ACHN (cell line): ENCODE measurements at regions not wholly inside any gene's neighbourhood (a gene's known extent, or its start where the extent isn't known, plus 50 kb on each side); places are given as distances from the start of the nearest gene placed in this dataset.
"Not testable (repeated sequence)": the region's sequence is repeated elsewhere in the genome, so short reads cannot be mapped to it uniquely, and the experiment has no call there.

Source experiments
- DNase-seq: peaks from one replicate; pipeline ENCODE4 v3.0.0-alpha.2; 2015
- in situ Hi-C: cut with HindIII; loops from 2 replicates; pipeline ENCODE4 v1.10.0; 2017; ENCODE audit warnings: low sequenced_read_pairs, low pct_ligation_motif_present, low pct_unique_long_range_greater_than_20kb

- in situ Hi-C loops, result no loop called here
- no peak for DNase-seq
Measured at GRCh38 chr2:138389063-138389462, 112.5 kb upstream of the SPOPL start.

GRCh38 chr2:138390316-138390945 lies 111.1 kb upstream of the SPOPL start:
- in situ Hi-C loops, result no loop called here
- DNase-seq, result no peak

- peak; percentile 30 for DNase-seq
- in situ Hi-C loops, result no loop called here
Measured at GRCh38 chr2:138391946-138392345, 109.6 kb upstream of the SPOPL start.

GRCh38 chr2:138395565-138396306 lies 105.8 kb upstream of the SPOPL start:
- peak; percentile 34 for DNase-seq
- in situ Hi-C loops, result no loop called here

GRCh38 chr2:138396843-138397242 lies 104.7 kb upstream of the SPOPL start:
- in situ Hi-C loops, result no loop called here
- no peak for DNase-seq

- in situ Hi-C loops, result no loop called here
- DNase-seq, result no peak
Measured at GRCh38 chr2:138403431-138403927, 98.1 kb upstream of the SPOPL start.

- DNase-seq, result no peak
- in situ Hi-C loops, result no loop called here
Measured at GRCh38 chr2:138414014-138414413, 87.6 kb upstream of the SPOPL start.

GRCh38 chr2:138415985-138416384 lies 85.6 kb upstream of the SPOPL start:
- DNase-seq, result no peak
- in situ Hi-C loops, result no loop called here

- DNase-seq, result no peak
Measured at GRCh38 chr2:138418453-138418852, 83.1 kb upstream of the SPOPL start.

GRCh38 chr2:138421315-138421970 lies 80.1 kb upstream of the SPOPL start:
- in situ Hi-C loops, result no loop called here
- peak; percentile 67 for DNase-seq

More at GRCh38 chr2:138418453-138418852, 83.1 kb upstream of the SPOPL start:
- in situ Hi-C loops, result no loop called here

- peak; percentile 67 for DNase-seq
Measured at GRCh38 chr2:138421971-138422335, 79.6 kb upstream of the SPOPL start.

GRCh38 chr2:138423198-138423597 lies 78.4 kb upstream of the SPOPL start:
- in situ Hi-C loops, result no loop called here
- no peak for DNase-seq

More at GRCh38 chr2:138421971-138422335, 79.6 kb upstream of the SPOPL start:
- in situ Hi-C loops, result no loop called here

GRCh38 chr2:138423745-138424144 lies 77.8 kb upstream of the SPOPL start:
- in situ Hi-C loops, result no loop called here
- DNase-seq, result no peak

GRCh38 chr2:138424436-138425140 lies 77.0 kb upstream of the SPOPL start:
- no peak for DNase-seq
- in situ Hi-C loops, result no loop called here

- in situ Hi-C loops, DNase-seq: not testable (repeated sequence)
Measured at GRCh38 chr2:138426116-138426515, 75.5 kb upstream of the SPOPL start.

GRCh38 chr2:138428710-138429440 lies 72.7 kb upstream of the SPOPL start:
- DNase-seq, result no peak
- in situ Hi-C loops, result no loop called here

GRCh38 chr2:138430181-138430580 lies 71.4 kb upstream of the SPOPL start:
- no peak for DNase-seq
- in situ Hi-C loops, result no loop called here

GRCh38 chr2:138432971-138433370 lies 68.6 kb upstream of the SPOPL start:
- in situ Hi-C loops, result no loop called here
- no peak for DNase-seq
